NT2/D1 (cell line): ENCODE measurements at regions not wholly inside any gene's neighbourhood (a gene's known extent, or its start where the extent isn't known, plus 50 kb on each side); places are given as distances from the start of the nearest gene placed in this dataset.

ENCODE experiments used
- SUZ12 ChIP-seq: IDR thresholded peaks from 2 replicates; pipeline ENCODE4 v1.6.1; 2011; ENCODE audit not compliant: insufficient read length, insufficient read depth; ENCODE audit errors: extremely low read depth
- ZNF274 ChIP-seq: IDR thresholded peaks from 2 replicates; pipeline ENCODE4 v1.6.1; 2011; ENCODE audit warnings: mild to moderate bottlenecking, low read depth, low read length

- no peak for TF ChIP-seq SUZ12
- no peak for TF ChIP-seq ZNF274
Measured at GRCh38 chr11:92505689-92506088, 281.1 kb downstream of the FAT3 start.
